Memory B cell (primary cell): ENCODE measurements at regions not wholly inside any gene's neighbourhood (a gene's known extent, or its start where the extent isn't known, plus 50 kb on each side); places are given as distances from the start of the nearest gene placed in this dataset.
"Not testable (repeated sequence)": the region's sequence is repeated elsewhere in the genome, so short reads cannot be mapped to it uniquely, and the experiment has no call there.

ENCODE experiments used
- ATAC-seq: fragments of 150-1000 bp; cut with Tn5 transposase; 2 replicates; pipeline ENCODE4 v1.10.0; 2021; ENCODE audit warnings: low read depth, mild to moderate bottlenecking, moderate library complexity
- DNase-seq, 2 donors: peaks; one replicate each; pipeline ENCODE4 v3.0.0; 2022; ENCODE audit warnings: low spot score in 2 of 2
- H3K27ac Mint-ChIP-seq: one replicate; pipeline ENCODE4 v1.8.0; 2022; ENCODE audit warnings: mild to moderate bottlenecking, moderate library complexity, mixed read lengths
- H3K27me3 Mint-ChIP-seq: one replicate; pipeline ENCODE4 v1.8.0; 2022; ENCODE audit warnings: mixed read lengths
- H3K36me3 Mint-ChIP-seq: one replicate; pipeline ENCODE4 v1.8.0; 2022; ENCODE audit warnings: mild to moderate bottlenecking, mixed read lengths
- H3K4me1 Mint-ChIP-seq: one replicate; pipeline ENCODE4 v1.8.0; 2022; ENCODE audit warnings: mixed read lengths
- H3K4me3 Mint-ChIP-seq: one replicate; pipeline ENCODE4 v1.8.0; 2022; ENCODE audit warnings: mild to moderate bottlenecking, moderate library complexity, mixed read lengths
- H3K9me3 Mint-ChIP-seq: one replicate; pipeline ENCODE4 v1.8.0; 2022; ENCODE audit warnings: mixed read lengths

DNA sequence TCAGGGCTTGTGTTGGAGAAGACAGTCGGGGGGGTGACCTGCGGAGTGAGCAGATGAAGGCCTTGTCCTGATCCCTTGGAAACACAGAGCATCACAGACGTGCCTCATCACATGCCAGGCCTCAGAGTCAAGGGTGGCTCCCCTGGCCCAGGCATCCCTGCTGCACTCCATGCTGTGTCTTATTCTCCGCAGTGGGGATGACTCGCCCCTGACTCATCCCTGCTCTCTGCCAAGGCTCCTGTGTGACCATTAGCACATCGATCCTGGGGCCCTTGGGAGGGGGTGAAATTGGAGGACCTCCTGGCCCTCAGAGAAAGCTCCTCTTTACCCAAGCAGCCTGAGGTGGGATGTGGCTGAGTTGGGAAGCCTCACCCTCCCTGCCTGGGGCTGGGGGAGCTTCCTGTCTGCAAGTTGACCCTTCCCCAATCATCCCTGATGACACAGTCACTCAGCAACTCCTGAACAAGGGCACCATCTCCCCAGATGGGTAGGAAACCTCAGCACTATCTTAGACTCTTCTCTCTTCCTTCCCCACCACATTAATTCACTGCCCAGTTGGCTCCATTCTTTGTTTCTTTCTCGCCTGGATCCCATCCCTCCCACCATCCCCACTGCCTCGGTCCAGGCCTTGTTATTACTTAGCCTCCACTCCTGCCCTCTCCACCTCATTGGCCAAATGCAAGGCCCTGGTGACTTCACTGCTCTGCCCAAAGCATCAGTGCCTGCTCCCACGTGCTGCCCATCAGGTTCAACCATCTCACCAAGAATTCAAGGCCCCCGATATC is 74.6 kb downstream of the CAMK2N1 start:
- ATAC-seq (no peak), DNase-seq (no peak)
- peaks cover 26% of the 10 kb centered on the region for H3K4me1 Mint-ChIP-seq
- no peaks in the 10 kb centered on the region for H3K9me3 Mint-ChIP-seq
- H3K27me3 Mint-ChIP-seq = peaks cover 1% of the 10 kb centered on the region
- H3K4me3 Mint-ChIP-seq = no peak overlapping the region
- H3K36me3 Mint-ChIP-seq = no peaks in the 10 kb centered on the region
- H3K27ac Mint-ChIP-seq = no peak overlapping the region

DNA sequence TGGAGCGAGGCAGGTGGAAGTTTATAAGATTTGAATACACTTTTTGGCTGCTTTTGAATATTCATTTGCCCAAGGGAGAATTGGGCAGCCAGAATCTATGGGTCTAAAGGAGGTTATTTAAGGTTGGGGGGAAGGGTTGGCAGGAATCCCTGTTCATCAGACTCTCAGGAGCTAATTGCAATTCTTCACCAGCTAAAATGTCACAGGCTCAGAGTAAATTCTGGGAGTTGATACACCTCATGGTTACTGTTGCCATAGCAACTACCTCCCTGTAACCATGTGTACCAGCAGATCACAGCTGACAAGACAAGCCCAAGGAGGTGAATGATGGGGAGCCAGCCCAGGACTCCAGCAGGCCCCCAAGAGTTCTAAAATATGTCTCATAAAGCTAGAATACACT is 75.5 kb downstream of the CAMK2N1 start:
- Mint-ChIP-seq H3K4me1 (peaks cover 34% of the 10 kb centered on the region), H3K36me3 (no peaks in the 10 kb centered on the region), H3K27ac (no peak overlapping the region), H3K27me3 (peaks cover 1% of the 10 kb centered on the region), H3K9me3 (no peaks in the 10 kb centered on the region), H3K4me3 (no peak overlapping the region)
- no peak for DNase-seq
- no peak for ATAC-seq

DNA sequence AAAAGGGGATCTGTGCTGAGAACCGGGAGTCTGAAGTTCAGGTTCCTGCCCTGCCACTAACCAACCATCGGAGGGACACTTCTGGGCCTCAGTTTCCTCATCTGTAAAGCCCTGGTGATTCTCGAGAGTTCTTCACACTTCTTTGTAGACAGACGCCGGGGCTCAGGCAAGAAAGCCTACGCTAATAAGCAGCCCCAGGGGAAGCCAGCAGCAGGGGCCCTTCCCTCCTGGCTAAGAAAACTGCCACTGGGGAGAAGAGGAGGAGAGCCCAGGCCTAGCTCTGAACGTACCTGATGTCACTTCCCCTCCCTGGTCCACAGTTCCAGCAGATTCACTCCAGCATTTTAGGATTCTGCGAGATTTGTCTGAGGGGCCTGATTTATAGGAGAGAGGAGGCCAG is 76.0 kb downstream of the CAMK2N1 start:
- DNase-seq (no peak), ATAC-seq (no peak)
- Mint-ChIP-seq H3K27me3 (peaks cover 1% of the 10 kb centered on the region), H3K27ac (peak overlapping the region; percentile 9), H3K36me3 (no peaks in the 10 kb centered on the region), H3K4me1 (peaks cover 39% of the 10 kb centered on the region), H3K4me3 (no peak overlapping the region), H3K9me3 (no peaks in the 10 kb centered on the region)

DNA sequence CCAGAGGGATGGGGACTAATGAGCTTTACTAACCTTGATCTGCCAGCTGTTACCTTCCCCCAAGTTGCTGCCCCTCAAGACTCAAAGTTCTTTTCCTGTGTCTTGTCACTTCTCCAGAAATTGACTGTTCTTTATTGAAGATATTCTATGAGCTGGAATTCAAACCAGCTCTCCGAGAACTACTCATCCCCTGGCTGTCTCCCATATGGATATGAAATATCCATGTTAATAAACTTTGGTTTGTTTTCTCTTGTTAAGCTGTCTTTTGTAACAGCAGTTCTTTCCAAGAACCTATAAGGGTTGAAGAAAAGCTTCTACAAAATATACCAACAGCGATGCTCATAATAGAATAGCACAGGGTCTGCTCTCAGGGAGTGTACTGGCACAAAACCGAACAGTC is 77.0 kb downstream of the CAMK2N1 start:
- H3K27ac Mint-ChIP-seq = peak overlapping the region; percentile 9

DNA sequence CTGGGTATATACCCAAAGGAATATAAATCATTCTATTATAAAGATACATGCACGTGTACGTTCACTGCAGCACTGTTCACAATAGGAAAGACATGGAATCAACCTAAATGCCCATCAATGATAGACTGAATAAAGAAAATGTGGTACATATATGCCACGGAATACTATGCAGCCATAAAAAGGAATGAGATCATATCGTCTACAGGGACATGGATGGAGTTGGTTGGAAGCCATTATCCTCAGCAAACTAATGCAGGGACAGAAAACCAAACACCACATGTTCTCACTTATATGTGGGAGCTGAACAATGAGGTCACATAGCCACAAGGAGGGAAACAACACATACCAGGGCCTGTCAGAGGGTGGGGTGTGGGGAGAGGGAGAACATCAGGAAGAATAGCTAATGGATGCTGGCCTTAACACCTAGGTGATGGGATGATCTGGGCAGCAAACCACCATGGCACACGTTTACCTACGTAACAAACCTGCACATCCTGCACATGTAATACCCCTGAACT is 77.8 kb downstream of the CAMK2N1 start:
- not testable (repeated sequence) for H3K36me3 Mint-ChIP-seq, H3K27me3 Mint-ChIP-seq, ATAC-seq, H3K9me3 Mint-ChIP-seq, H3K27ac Mint-ChIP-seq, H3K4me3 Mint-ChIP-seq, DNase-seq
- H3K4me1 Mint-ChIP-seq = peaks cover 48% of the 10 kb centered on the region

More for the DNA sequence above, 77.0 kb downstream of the CAMK2N1 start:
- Mint-ChIP-seq H3K27me3 (no peaks in the 10 kb centered on the region), H3K4me1 (peaks cover 42% of the 10 kb centered on the region), H3K36me3 (no peaks in the 10 kb centered on the region), H3K9me3 (no peaks in the 10 kb centered on the region), H3K4me3 (no peak overlapping the region)
- ATAC-seq = no peak
- no peak for DNase-seq

DNA sequence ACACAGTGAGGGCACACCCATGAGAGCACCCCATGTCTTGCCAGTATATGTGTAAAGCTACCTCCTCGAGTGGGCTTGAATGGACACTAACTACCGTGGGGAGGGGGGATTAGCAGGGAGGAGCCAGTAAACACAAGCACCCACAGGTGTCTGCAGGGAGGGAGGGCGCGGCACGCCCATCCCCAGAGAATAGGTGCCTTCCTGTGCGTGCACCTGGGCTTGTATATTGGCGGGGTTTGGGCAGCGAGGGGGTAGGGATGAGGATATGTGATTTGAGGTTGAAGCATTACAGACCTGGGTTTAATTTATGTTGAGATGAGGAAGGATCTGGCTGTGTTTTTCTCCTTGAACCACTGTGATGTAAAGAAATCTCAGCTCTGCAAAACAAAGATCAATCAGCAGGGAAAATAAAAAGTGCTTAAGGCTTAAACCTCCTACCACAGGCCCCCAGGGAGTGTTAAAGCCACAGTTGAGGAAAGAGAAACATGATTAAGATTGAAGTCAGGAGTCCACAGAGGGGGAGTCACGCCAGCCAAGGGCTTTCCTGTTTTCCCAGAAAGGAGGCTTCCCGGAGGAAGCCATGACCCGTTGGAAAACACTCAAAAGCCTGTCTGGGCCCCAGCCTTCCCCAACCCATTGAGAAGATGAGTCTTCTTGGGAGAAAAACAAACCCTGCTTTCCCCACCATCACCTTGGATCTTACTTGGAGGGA is 80.0 kb downstream of the CAMK2N1 start:
- DNase-seq (peak in 1 of 2 donors; percentile 49), ATAC-seq (peak; percentile 76)
- Mint-ChIP-seq H3K9me3 (no peaks in the 10 kb centered on the region), H3K4me1 (peaks cover 51% of the 10 kb centered on the region), H3K36me3 (no peaks in the 10 kb centered on the region), H3K4me3 (peak overlapping the region; percentile 59), H3K27ac (peak overlapping the region; percentile 90), H3K27me3 (no peaks in the 10 kb centered on the region)

- ATAC-seq (no peak), DNase-seq (no peak)
- H3K27me3 Mint-ChIP-seq = no peaks in the 10 kb centered on the region
- peak overlapping the region; percentile 90 for H3K27ac Mint-ChIP-seq
- H3K4me3 Mint-ChIP-seq = peak overlapping the region; percentile 59
- H3K9me3 Mint-ChIP-seq = no peaks in the 10 kb centered on the region
- no peaks in the 10 kb centered on the region for H3K36me3 Mint-ChIP-seq
- H3K4me1 Mint-ChIP-seq = peaks cover 52% of the 10 kb centered on the region
Measured at GRCh38 chr1:20405051-20405754, 80.8 kb downstream of the CAMK2N1 start.
